Nephron (organoid): ENCODE measurements at regions not wholly inside any gene's neighbourhood (a gene's known extent, or its start where the extent isn't known, plus 50 kb on each side); places are given as distances from the start of the nearest gene placed in this dataset.

ENCODE experiments used
- H3K27ac Mint-ChIP-seq, 3 experiments: 2 replicates each; pipeline ENCODE4 v1.8.0; 2020; ENCODE audit warnings: mixed read lengths in 3 of 3, mild to moderate bottlenecking in 2 of 3, moderate library complexity in 1 of 3
- H3K27me3 Mint-ChIP-seq: 2 replicates; pipeline ENCODE4 v1.8.0; 2021; ENCODE audit warnings: low read depth, mild to moderate bottlenecking, moderate library complexity, mixed read lengths
- H3K36me3 Mint-ChIP-seq: 2 replicates; pipeline ENCODE4 v1.8.0; 2020; ENCODE audit warnings: low read depth, mixed read lengths
- H3K4me1 Mint-ChIP-seq: 2 replicates; pipeline ENCODE4 v1.8.0; 2020; ENCODE audit warnings: mixed read lengths
- H3K4me3 Mint-ChIP-seq, 3 experiments: 2 replicates each; pipeline ENCODE4 v1.8.0; 2020; ENCODE audit warnings: mild to moderate bottlenecking in 3 of 3, mixed read lengths in 3 of 3, moderate library complexity in 2 of 3
- H3K9me3 Mint-ChIP-seq: 2 replicates; pipeline ENCODE4 v1.8.0; 2020; ENCODE audit warnings: mixed read lengths
- TF ChIP-seq, protein P1 (sequence below), 3 experiments: fragments of 200-600 bp; sonication (generic); IDR thresholded peaks; one replicate each; pipeline ENCODE4 v1.5.0; 2021; ENCODE audit warnings: antibody characterized with exemption in 3 of 3; ENCODE audit not compliant: unreplicated experiment in 3 of 3

DNA sequence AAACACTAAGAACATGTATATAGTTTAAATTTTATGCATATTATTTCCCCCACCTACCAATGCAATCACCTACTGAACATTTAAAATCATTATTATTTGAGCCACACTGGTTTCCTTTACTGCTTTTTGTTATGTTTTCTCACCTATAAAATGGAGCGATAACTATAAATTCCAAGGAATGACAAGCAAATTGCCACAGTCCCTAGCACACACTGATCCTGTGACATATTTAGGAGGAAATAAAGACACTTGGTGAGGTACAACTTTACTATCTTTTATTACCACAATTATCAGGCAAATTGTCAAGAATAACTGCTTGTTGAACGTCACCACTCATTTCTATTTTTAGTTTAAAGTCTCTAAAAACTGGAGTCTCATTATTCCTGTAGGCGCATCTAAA is 1693.6 kb downstream of the EFNA5 start:
- no peak overlapping the region for H3K27ac Mint-ChIP-seq
- no peaks in the 10 kb centered on the region for H3K27me3 Mint-ChIP-seq
- no peaks in the 10 kb centered on the region for H3K9me3 Mint-ChIP-seq
- H3K4me1 Mint-ChIP-seq = no peaks in the 10 kb centered on the region
- H3K4me3 Mint-ChIP-seq = no peak overlapping the region
- no peaks in the 10 kb centered on the region for H3K36me3 Mint-ChIP-seq
- TF ChIP-seq, protein P1, sequence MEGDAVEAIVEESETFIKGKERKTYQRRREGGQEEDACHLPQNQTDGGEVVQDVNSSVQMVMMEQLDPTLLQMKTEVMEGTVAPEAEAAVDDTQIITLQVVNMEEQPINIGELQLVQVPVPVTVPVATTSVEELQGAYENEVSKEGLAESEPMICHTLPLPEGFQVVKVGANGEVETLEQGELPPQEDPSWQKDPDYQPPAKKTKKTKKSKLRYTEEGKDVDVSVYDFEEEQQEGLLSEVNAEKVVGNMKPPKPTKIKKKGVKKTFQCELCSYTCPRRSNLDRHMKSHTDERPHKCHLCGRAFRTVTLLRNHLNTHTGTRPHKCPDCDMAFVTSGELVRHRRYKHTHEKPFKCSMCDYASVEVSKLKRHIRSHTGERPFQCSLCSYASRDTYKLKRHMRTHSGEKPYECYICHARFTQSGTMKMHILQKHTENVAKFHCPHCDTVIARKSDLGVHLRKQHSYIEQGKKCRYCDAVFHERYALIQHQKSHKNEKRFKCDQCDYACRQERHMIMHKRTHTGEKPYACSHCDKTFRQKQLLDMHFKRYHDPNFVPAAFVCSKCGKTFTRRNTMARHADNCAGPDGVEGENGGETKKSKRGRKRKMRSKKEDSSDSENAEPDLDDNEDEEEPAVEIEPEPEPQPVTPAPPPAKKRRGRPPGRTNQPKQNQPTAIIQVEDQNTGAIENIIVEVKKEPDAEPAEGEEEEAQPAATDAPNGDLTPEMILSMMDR (IDR thresholded peaks at IDR 0.05; ENCODE audit: unreplicated experiment in 3 of 3) = no peak

DNA sequence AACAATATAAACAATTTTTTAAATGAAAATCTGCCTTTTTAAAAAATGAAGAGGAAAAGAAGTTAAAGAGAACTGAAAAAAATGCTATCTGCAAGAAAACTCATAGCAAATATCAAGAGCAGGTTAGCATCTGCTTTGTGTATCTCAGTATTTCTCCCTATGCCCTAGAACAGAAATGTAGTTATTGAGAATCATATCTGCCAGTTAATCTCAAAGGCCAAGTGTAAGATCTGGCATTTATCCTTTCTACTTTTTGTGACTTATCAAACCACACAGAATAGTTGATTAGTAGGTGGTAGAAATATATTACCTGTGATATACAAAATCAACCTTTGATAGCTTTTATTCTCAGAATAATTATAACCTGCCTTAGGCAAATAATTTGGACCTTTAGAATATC is 1699.8 kb downstream of the EFNA5 start:
- Mint-ChIP-seq H3K36me3 (no peaks in the 10 kb centered on the region), H3K27ac (no peak overlapping the region), H3K4me1 (no peaks in the 10 kb centered on the region), H3K9me3 (peaks cover 3% of the 10 kb centered on the region), H3K4me3 (no peak overlapping the region), H3K27me3 (no peaks in the 10 kb centered on the region)
- TF ChIP-seq, protein P1 (IDR thresholded peaks at IDR 0.05; ENCODE audit: unreplicated experiment in 3 of 3) = no peak

DNA sequence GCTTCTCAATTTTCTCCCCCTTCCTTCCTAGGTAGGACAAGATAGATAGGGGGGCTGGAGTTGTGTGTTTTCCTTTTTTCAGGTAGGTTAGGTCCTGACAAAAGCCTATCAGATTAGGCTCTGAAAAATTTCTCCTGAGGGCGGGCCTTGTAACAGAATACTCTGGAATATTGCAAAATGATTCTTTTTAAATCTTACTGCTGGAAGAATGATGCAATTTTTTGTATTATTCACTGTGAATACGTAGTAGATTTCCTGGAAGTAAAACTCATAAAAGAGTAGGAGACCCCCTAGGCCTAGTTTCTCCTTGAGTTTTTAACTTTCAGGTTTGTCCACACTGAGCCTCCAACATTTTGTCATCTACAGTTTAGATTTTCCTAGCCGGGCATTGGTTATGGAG is 1701.8 kb downstream of the EFNA5 start:
- no peak overlapping the region for H3K27ac Mint-ChIP-seq
- TF ChIP-seq, protein P1 (IDR thresholded peaks at IDR 0.05; ENCODE audit: unreplicated experiment in 3 of 3) = no peak
- no peaks in the 10 kb centered on the region for H3K4me1 Mint-ChIP-seq
- H3K36me3 Mint-ChIP-seq = no peaks in the 10 kb centered on the region
- no peak overlapping the region for H3K4me3 Mint-ChIP-seq
- H3K27me3 Mint-ChIP-seq = no peaks in the 10 kb centered on the region
- peaks cover 3% of the 10 kb centered on the region for H3K9me3 Mint-ChIP-seq

DNA sequence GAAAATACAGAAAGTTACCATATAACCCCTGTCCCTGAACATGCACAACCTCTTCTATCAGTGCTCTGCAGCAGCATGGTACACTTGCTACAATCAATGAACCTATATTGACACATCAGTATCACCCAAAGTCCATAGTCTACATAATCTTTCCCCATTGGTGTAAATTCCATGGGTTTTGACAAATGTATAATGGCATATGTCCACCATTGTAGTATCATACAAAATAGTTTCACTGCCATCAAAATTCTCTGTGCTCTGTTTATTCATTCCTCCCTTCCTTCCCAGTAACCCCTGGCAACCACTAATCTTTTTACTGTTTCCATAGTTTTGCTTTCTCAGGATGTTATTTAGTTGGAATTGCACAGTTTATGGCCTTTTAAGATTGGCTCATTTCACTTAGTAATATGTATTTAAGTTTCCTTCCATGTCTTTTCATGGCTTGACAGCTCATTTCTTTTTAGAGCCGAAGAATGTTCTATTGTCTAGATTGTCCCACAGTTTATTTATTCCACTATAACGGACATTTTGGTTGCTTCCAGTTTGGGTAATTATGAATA is 1707.0 kb downstream of the EFNA5 start:
- no peaks in the 10 kb centered on the region for H3K36me3 Mint-ChIP-seq
- peaks cover 3% of the 10 kb centered on the region for H3K9me3 Mint-ChIP-seq
- no peaks in the 10 kb centered on the region for H3K27me3 Mint-ChIP-seq
- H3K4me3 Mint-ChIP-seq = no peak overlapping the region
- TF ChIP-seq, protein P1 (IDR thresholded peaks at IDR 0.05; ENCODE audit: unreplicated experiment in 3 of 3) = no peak
- H3K27ac Mint-ChIP-seq = no peak overlapping the region
- H3K4me1 Mint-ChIP-seq = no peaks in the 10 kb centered on the region

DNA sequence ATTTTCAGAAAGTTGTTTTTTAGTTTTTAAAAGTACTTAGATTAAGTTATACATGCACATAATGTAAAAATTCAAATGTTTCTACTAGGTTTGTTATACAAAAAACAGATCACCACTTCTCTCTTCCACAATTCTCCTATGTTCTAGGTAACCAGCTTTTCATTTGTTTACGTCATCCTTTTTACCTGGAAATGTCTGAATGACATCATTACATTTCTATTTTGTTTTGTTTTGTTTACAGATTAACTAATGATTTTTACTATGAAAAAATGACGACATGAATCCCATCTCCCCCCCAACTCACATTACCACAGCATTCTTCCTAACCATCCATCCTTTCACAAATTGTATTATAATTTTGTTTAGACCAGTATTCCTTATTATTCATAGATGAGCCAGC is 1709.2 kb downstream of the EFNA5 start:
- Mint-ChIP-seq H3K36me3 (no peaks in the 10 kb centered on the region), H3K4me1 (no peaks in the 10 kb centered on the region), H3K27me3 (no peaks in the 10 kb centered on the region), H3K9me3 (peaks cover 3% of the 10 kb centered on the region), H3K4me3 (no peak overlapping the region), H3K27ac (no peak overlapping the region)
- TF ChIP-seq, protein P1 (IDR thresholded peaks at IDR 0.05; ENCODE audit: unreplicated experiment in 3 of 3) = no peak

DNA sequence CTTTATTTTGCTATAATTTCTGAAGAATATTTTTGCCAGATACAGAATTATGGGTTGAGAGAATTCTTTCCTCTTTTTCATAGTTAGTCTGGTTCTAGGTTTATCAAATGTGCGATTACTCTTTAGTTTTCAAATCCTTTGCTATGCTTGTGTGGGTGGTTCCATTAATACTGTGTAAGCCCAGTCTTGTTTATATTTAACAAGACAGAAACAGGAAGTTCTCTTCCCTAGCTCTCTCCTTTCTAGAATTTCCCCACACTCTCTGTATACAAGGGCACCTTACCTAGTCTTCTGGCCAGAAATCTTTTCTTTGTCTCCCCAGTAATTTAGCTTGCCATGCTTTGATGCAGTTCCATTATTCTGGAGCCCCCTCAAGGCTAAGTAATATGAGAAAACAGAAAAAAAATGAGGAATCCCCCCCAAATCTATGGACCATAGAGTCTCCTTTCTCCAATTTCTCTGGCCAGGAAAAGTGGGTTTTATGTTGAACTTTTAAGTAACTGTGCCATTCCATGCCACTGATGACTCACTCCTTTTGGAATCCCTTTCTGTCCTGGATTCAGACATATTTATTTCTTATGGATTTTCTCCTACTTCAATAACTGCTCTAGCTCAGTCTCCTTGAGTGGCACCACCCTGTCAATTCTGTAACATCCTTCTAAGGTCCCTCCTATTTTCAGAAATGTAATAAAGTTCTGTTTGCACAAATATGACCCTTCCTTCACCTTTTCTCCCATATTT is 1714.1 kb downstream of the EFNA5 start:
- H3K9me3 Mint-ChIP-seq = no peaks in the 10 kb centered on the region
- peak overlapping the region in 1 of 3 experiments; percentile 32 for H3K27ac Mint-ChIP-seq
- no peak overlapping the region for H3K4me3 Mint-ChIP-seq
- peaks cover 21% of the 10 kb centered on the region for H3K4me1 Mint-ChIP-seq
- H3K36me3 Mint-ChIP-seq = no peaks in the 10 kb centered on the region
- no peaks in the 10 kb centered on the region for H3K27me3 Mint-ChIP-seq
- TF ChIP-seq, protein P1 (IDR thresholded peaks at IDR 0.05; ENCODE audit: unreplicated experiment in 3 of 3) = no peak
